ENCODE measurements at regions not wholly inside any gene's neighbourhood (a gene's known extent, or its start where the extent isn't known, plus 50 kb on each side); places are given as distances from the start of the nearest gene placed in this dataset.

- TF ChIP-seq ZNF425 (CRISPR knock-in tag; conservative IDR thresholded peaks at IDR 0.05) (no peak), SMAD3 (CRISPR knock-in tag; IDR thresholded peaks at IDR 0.05; ENCODE audit: borderline replicate concordance) (no peak), ESRRA (CRISPR knock-in tag; IDR thresholded peaks at IDR 0.05; ENCODE audit: borderline replicate concordance) (no peak), SOX15 (CRISPR knock-in tag; IDR thresholded peaks at IDR 0.05) (no peak)
These were observed 130.8 kb upstream of the PTPRT start (continued) for GRCh38 chr20:43320536-43320935.

- Mint-ChIP-seq H3K36me3 (peaks cover 6% of the 10 kb centered on the region; the same call in 1 of the 2 replicates), H3K27ac (no peak overlapping the region), H3K27me3 (ENCODE audit: low read depth) (no peaks in the 10 kb centered on the region; the same call in 1 of the 2 replicates), H3K4me3 (no peak overlapping the region), H3K4me1 (peaks cover 19% of the 10 kb centered on the region), H3K9me3 (peaks cover 17% of the 10 kb centered on the region)
- POLR2A ChIA-PET: no interaction called here
- DNase-seq (ENCODE audit: low spot score) (no peak), ATAC-seq (no peak)
- TF ChIP-seq AR (CRISPR knock-in tag; IDR thresholded peaks at IDR 0.05): no peak
- TF ChIP-seq ETV6 (CRISPR knock-in tag; IDR thresholded peaks at IDR 0.05): no peak
- TF ChIP-seq ZBTB21 (CRISPR knock-in tag; IDR thresholded peaks at IDR 0.05; ENCODE audit: borderline replicate concordance): no peak
- no peak for TF ChIP-seq EMX1 (CRISPR knock-in tag; IDR thresholded peaks at IDR 0.05)
- no peak for TF ChIP-seq RORB (CRISPR knock-in tag; IDR thresholded peaks at IDR 0.05)
- no peak for TF ChIP-seq ARID4B (CRISPR knock-in tag; IDR thresholded peaks at IDR 0.05; ENCODE audit: borderline replicate concordance)
- TF ChIP-seq ZNF671 (CRISPR knock-in tag; IDR thresholded peaks at IDR 0.05): no peak
- no peak for TF ChIP-seq ZNF317 (CRISPR knock-in tag; IDR thresholded peaks at IDR 0.05; ENCODE audit: borderline replicate concordance, low read depth)
- TF ChIP-seq CBFB (CRISPR knock-in tag; IDR thresholded peaks at IDR 0.05; ENCODE audit: low read depth): no peak
- CTCF ChIA-PET: interaction anchor here (1.2 to 1.4 kb wide), 2 partner anchors 72 to 124 kb away, joined by 3 read pairs; no protein-coding TSS in a partner anchor
These were observed 129.1 kb upstream of the PTPRT start for GRCh38 chr20:43318755-43319297.

- peaks cover 12% of the 10 kb centered on the region for H3K4me1 Mint-ChIP-seq
- H3K36me3 Mint-ChIP-seq: no peaks in the 10 kb centered on the region
- no peak for DNase-seq (ENCODE audit: low spot score)
- H3K4me3 Mint-ChIP-seq: no peak overlapping the region
- POLR2A ChIA-PET: no interaction called here
- H3K27me3 Mint-ChIP-seq (ENCODE audit: low read depth): no peaks in the 10 kb centered on the region; the same call in 1 of the 2 replicates
- CTCF ChIA-PET: interaction anchor here (0.6 kb wide), 1 partner anchor 1738 kb away, joined by 3 read pairs; no protein-coding TSS in a partner anchor
- no peak for TF ChIP-seq HMGA2 (CRISPR knock-in tag; IDR thresholded peaks at IDR 0.05)
- TF ChIP-seq E2F1 (CRISPR knock-in tag; IDR thresholded peaks at IDR 0.05): no peak
- TF ChIP-seq GTF2I (CRISPR knock-in tag; conservative IDR thresholded peaks at IDR 0.05): no peak
- TF ChIP-seq ZNF138 (CRISPR knock-in tag; conservative IDR thresholded peaks at IDR 0.05): no peak
- H3K9me3 Mint-ChIP-seq: 0 out of 2 replicates have a peak, but pooled peaks cover 5% of the 10 kb centered on the region
- no peak for ATAC-seq
- H3K27ac Mint-ChIP-seq: no peak overlapping the region
These were observed 126.6 kb upstream of the PTPRT start for GRCh38 chr20:43316271-43316670.

Measured in WTC11 (cell line).